Activated gamma-delta T cell treated with anti-CD3 and anti-CD28 coated beads, Interleukin-2, amount 50 U/mL, for 16 hours (primary cell): ENCODE measurements at regions not wholly inside any gene's neighbourhood (a gene's known extent, or its start where the extent isn't known, plus 50 kb on each side); places are given as distances from the start of the nearest gene placed in this dataset.
"Not testable (repeated sequence)": the region's sequence is repeated elsewhere in the genome, so short reads cannot be mapped to it uniquely, and the experiment has no call there.

ENCODE experiments used
- DNase-seq: peaks from one replicate; pipeline ENCODE4 v3.0.0-alpha.2; 2020; ENCODE audit warnings: low read depth

DNA sequence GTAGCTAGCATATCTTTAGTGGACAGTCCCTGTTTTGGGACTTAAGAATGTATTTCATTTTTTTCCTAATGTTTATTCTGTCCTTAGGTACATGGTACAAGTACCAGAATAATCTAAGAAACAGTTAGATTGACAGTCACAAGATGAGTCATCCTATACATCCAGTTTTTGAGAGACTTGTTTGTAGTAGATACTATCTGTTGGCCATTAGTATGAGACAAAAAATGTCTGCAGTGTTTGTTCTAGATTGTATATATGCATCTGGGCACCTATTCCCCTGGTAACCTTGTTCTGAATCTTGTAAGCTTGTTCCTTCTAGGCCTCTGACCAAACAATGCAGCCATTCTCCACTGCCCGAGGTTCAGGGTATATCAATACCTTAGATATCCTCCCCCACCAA lies 1343.5 kb downstream of the SUCLG1 start:
- DNase-seq, result no peak

DNA sequence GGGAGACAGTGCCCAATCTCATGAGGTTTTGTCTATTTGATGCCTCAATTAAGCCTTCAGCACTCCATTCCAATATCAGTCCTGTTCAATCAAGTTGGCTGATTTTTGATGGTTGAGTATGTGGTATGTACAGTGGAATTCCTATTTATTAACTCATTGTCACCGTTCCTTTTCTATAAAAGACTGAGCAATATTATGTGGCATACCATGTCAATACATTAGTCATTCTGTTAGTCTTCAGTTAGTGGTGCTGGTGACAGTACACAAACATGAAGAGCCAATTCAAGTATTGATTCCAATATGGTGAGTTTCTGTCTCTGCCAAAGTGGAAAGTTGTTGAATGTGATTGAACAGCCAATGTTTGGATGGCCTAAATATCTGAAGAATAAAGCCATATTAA lies 1343.9 kb downstream of the SUCLG1 start:
- no peak for DNase-seq

DNA sequence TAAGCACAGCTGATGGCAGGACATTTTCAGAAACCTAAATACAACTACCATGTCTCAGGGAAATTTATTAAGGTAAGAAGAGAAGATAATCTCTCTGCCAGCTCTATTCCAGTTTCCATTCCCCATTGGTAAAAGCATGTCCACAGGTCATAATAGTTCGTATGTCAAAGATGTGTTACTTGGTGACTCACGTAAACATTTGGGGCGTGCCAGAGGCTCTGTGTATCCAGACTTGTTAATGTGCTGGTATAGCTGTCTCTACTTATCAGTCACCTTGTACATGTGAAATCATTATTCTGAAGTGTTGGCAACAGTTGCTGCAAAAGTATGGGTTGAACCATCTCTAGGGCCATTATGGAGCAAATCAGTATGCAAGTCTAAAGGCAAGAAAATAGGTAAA lies 1345.1 kb downstream of the SUCLG1 start:
- DNase-seq, result no peak

DNA sequence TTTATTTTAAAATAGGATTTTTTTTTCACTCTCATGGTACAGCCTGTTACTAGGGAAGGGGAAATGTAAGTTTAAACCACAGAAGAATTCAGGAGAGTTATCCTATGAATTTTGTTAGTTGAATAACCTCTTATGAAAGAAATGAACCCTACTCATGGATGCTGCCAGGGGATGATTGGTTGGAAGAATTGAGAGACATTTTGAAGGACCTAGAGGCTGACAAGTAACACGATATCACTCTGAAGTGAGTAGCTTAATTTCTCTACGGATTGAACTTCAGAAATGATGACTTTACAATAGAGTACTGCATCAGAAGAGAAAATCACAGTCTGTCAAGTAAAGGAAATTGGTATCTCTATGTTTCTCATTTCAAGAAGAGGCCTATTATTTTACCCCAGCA lies 1346.2 kb downstream of the SUCLG1 start:
- no peak for DNase-seq

DNA sequence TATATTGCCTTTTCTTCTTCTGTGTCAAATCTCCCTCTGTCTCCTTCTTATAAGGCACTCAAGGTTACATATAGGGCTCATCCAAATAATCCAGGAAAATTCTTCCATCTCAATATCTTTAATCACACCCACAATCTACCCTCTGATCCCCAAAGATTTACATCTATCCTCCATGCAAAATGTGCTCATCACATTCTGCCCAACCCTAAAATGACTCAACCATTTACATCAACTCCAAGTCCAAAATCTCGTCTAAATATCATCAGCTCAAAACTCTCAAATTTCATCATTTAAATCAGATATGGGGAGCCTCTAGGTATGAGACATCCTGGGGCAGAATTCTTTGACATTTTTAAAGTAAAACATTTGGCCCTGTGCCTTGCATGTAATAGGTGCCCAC lies 1349.8 kb downstream of the SUCLG1 start:
- no peak for DNase-seq

DNA sequence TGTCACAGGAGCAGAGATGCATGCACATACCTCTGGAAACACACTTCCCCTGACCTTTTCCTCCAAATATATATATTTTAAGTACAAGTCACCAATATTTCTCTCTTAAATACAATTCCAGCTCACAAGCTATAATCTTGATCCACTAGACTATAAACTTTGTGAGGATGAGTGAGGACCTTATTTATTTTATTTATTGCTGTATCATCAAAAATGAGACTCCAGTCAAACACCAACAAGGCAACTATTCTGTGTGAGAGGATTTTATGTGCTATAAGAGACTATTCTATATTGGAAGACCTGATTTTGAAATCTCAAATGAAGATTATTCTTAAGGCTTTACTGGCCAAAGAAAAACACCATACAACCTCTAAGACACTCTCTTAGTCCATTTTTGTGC lies 1352.2 kb downstream of the SUCLG1 start:
- DNase-seq, result no peak

DNA sequence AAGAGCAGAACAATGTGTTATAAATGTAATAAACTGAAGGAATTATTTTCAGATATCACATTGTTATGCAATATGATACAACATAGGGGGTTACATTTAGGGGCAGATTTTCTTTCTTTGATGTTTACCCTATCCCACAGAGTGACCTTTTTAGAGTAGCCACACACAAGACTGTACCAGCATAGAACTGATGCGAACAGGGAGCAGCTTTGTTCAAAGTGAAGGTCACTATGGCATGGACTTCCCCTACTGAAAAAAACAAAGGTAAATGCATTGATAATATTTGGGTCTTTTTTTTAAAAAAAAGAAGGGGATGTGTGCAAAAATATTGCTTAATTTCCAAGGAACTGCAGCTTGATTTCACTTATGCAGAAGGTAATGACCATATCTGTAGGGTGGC lies 1354.9 kb downstream of the SUCLG1 start:
- DNase-seq, result no peak

DNA sequence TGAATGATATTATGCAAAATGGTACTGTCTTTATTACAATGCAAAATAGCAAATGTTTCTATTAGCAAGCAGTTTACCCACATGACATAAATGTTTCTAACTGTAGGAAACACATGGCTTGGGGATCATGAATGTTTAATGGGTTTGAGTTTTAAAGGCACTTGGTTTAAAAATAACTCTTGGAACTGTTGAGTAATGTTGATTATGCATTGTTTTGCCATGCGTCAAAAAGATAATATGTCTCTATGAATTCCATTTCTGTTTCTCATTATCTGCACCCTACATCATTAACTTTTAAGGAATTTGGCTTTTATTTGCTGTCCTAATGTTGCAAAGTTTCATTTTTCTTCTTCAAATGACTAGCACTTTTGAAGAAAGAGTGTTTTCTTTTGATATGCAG lies 1355.5 kb downstream of the SUCLG1 start:
- DNase-seq, result no peak

DNA sequence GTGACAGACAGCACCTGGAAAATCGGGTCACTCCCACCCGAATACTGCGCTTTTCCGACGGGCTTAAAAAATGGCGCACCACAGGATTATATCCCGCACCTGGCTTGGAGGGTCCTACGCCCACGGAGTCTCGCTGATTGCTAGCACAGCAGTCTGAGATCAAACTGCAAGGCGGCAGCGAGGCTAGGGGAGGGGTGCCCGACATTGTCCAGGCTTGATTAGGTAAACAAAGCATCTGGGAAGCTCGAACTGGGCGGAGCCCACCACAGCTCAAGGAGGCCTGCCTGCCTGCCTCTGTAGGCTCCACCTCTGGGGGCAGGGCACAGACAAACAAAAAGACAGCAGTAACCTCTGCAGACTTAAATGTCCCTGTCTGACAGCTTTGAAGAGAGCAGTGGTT lies 1370.0 kb downstream of the SUCLG1 start:
- not testable (repeated sequence) for DNase-seq

DNA sequence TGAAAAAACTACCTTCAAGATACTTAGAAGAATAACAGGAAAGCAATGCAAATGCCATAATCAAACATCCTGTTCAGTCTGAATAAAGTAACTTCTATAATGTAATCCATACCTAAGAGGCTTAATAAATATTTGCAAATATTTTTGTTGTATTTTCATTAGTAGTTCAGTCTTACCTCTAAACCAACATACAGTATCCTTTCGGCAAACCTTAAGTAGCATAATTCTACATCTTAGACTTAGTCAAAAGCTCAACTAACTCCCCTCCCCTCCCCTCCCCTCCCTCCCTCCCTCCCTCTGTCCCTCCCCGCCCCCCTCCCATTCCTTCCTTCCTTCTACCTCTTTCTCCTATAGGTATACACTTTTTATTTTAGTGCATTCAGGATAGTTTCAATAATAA lies 1373.2 kb downstream of the SUCLG1 start:
- no peak for DNase-seq

DNA sequence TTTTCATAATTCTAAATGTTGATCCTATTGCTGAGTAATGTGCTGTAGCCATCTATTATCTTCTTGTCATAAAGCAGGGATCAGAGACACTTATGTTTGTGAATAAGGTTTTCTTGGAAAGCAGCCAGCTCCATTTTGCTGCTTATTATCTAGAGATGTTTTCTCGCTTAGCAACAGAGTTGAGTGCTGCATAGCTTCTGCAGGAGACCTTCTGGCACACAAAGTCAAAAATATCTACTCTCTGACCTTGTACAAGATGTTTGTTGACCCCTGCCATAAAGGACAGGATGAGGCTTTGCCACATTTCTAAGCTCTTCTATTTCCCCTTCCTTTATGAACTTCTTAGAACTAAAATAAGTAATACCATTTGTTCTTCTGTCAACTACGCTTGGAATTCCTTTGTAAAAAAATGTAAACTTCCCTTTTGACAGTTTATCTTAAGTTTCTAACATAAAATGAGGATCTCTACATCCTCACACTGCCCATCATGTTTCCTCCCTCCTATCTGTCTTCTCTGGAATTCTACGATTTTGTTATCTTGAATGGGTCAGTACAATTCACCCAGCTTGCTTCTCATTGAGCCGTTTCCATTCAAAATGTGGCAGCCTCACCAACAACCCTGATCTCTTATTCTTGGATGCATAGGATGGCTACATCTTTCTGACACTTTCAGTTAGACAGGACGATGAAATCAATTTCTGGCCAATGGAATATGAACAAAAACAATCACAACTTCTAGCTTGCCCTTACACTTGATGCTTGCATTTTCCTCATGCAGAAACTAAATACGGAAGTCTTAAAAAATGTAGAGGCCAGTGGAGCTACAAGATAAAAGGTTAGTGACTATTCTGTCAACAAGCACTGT lies 1377.0 kb downstream of the SUCLG1 start:
- no peak for DNase-seq

DNA sequence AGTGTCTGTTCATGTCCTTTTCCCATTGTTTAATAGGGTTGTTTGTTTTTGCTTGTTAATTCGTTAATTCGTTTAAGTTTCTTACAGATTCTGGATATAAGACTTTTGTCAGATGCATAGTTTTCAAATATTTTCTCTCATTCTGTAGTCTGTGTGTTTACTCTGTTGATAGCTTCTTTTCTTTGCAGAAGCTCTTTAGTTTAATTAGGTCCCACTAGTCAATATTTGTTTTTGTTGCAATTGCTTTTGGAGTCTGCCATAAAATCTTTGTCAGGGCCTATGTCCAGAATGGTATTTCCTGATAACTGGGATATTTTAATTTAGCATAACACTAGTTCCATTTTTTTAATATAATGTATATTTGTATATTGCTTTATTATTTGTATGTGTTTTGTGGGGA lies 1380.1 kb downstream of the SUCLG1 start:
- DNase-seq, result no peak

DNA sequence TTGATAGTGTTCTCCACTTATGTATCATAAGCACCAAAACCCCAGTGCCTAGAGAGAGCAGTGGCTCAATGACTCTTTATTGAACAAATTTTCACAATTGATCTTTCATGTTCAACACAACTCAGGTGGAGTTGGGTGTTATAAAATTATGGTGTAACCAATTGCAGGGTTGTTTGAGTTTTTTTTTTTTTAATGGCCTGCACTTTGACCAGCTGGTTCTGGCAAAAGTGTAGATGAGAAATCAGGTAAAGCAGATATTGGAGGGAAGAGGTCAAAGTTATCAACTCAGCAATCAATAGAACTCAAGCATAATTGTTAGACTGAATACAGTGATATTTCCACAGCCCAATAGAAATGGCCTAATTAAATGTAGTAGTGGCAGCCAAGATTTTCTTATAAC lies 1386.3 kb downstream of the SUCLG1 start:
- DNase-seq, result no peak

DNA sequence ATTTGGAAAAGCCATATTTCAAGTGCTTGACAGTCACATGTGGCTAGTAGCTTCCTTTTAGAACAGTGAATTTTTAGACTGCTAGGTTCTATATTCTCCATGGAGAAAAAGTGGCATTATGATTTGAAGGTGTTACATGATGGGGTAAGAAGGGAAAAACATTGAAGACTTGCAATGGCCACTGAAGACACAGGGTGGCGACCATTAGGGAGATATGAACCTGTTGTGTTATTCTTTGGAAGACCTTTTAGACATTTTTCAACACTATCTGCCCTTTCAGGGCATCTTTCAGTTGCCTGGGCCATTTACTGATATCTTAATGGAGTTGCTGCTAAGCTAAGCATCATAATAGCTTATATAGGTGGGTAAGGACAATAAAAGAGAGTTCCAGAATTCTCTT lies 1387.2 kb downstream of the SUCLG1 start:
- DNase-seq, result no peak

DNA sequence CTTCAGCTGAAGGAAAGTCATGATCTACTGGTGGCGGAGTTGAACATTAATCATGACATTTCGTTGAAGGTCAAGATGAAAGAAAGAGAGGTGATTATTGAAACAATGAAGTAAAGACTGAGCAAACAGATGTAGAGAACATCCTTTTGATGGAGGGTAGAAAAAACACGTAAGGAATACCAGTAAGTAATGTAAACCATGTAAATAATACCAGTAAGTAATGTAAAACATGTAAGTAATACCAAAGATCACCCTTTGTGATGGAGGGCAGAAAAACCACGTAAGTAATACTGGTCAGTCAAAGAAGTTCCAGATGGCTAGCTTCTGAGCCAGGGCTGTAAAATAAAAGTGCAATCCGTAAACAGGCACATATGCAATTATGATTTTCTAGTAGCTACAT lies 1387.7 kb downstream of the SUCLG1 start:
- no peak for DNase-seq

DNA sequence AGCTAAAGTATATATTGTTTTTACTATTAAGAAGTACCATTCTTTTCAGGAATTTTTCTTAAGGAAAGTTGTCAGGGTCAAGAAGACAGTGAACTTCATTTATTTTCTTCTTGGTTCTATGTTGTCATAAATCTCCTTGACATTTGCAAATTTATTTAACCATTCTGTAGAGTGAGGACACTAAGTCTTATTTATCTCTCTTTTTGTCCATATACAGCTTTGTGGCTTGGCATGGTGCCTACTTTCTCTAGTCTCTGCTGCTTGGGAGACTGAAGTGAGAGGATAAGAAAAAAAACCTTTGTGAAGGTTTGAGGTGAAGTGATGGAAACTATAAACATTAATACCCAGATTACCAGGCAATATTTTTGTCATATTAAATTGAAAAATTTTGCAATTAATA lies 1389.4 kb downstream of the SUCLG1 start:
- no peak for DNase-seq

DNA sequence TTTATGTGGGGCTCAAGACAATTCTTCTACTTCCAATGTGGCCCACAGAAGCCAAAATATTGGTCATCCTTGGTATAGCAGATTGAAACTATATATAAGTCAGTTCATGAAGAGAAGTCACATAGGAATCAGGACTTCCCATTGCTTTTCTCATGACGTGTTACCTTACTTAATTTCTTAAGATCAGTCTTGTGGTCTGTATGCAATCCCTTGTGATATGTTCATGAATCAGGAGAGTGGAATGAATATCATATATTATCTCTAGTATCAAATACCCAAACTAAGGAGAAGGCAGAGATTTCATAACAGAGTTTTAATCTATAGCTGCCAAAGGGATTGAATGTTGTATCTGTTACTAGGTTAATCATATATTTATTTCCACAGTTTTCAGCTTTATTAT lies 1390.4 kb downstream of the SUCLG1 start:
- DNase-seq, result no peak

DNA sequence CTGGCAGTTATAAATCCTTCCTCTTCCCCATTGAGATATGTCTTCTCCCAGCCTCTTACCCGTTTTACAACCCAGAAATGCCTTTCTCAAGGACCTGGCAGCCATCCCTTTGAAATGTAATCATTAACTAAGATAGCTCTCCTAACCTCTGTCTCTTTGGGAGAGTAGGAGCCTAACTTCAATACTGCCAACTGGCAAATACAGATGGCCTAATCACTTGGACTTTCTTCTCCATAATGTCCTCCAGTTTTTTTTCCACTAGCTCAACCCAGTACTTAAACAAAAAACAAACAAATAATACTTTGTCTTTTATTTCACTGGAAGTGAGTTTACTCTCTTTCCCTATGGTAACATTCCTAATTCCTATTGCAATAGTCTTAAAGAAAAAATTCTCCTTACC lies 1391.1 kb downstream of the SUCLG1 start:
- DNase-seq, result no peak

DNA sequence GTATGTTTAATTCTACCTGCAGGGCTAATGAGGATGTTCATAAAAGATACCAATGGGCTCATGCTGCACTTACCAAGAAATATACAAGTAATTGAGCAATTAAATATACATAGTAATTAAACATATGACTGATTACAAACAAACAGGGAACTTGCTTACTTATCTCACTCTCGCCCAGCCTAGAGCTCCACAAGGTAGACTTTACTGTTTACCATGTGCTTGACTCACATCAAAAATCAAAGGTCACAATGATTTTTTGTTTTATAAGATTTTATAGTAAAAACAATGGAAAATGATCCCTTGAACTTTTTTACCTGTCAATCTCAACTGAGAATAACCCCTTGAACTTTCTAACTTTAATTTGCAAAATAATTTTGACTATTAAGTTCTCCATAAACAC lies 1395.1 kb downstream of the SUCLG1 start:
- no peak for DNase-seq

DNA sequence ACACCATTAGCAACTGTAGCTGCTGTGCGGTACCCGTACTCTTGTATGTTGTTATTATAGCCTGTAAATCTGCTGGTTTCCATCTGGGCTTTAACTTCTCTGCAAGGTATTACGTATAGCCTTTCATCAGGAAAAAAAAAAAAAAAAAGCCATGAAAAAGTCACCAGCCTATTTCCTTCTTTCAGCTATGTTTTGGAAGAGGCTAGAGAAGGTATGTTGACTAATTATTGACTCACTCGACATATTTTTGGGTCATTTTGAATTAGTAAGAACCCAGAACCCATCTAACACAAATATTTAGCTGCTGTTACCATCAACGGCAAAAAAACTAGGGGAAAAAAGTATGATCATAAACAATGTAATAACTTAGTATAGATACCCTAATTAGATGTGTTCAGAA lies 1395.6 kb downstream of the SUCLG1 start:
- DNase-seq, result no peak

DNA sequence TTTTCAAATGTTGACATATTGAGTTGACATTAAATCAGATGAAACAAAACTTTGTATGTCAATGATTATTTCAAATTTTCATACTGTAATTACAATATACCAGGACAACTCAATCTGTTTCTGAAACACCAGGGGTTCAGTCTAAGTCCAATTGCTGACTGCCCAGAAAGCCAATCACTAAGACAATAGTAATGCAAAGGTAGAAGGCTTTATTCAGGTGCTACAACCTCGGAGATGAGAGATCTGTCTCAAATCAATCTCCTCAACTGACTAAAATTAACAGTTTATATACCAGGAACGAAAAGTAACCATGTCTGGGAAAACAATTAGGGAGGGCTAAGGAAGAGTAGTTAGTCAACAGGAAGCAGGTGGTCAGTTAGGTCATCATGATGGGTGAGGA lies 1400.4 kb downstream of the SUCLG1 start:
- no peak for DNase-seq

DNA sequence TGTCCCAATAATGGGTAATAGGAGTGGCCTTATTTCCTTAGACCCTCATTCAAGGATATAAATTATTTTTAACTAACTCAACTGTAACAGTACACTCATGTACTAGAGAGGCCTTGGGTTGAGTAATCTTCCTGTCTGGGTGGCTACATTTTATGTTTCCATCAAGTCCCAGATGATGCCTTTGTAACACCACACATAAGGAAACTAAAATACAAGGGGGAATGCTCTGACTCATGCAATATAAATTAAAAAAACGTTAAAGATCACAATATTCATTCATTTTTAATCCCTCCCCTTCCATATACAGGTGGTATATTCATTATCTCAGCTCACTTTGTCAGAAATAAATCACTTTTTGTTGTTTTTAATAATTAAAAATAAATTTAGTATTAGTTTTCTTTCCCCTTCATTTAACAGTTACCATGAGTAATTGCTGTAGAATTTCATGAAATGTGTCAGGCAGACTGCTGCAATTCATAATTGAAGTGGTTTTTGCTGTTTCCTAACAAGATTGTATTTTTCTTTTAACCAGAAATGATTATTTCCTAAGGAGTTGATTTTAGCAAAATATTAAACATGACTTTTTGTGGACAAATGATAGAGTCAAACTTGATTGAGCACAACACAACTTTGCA lies 1403.6 kb downstream of the SUCLG1 start:
- no peak for DNase-seq

DNA sequence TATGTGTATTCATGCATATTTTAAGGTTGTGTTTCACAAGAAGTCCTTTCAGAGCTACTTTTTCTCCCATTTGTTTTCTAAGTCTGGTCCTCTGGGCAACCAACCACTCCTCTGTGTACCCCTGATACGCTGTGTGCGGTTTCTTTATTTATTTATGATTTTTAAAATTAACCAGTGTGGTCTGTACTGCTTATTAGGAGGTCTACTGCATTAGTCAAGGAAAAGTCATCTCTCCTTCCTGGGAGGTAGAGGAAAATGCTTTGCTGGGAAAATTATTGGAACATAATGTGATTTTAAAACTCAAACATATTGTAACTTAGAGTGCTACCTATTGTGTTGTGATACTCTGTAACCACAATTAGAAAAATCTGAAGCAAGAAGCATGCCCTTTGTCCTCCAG lies 1404.3 kb downstream of the SUCLG1 start:
- DNase-seq, result no peak
